ENCODE measurements at regions not wholly inside any gene's neighbourhood (a gene's known extent, or its start where the extent isn't known, plus 50 kb on each side); places are given as distances from the start of the nearest gene placed in this dataset.
"Not testable (repeated sequence)": the region's sequence is repeated elsewhere in the genome, so short reads cannot be mapped to it uniquely, and the experiment has no call there.

GRCh38 chr10:45118929-45119328 is 118.2 kb downstream of the ZNF22 start:
- DNase-seq (ENCODE audit: low read depth): no peak

- DNase-seq (ENCODE audit: low read depth): not testable (repeated sequence)
These were observed 121.6 kb downstream of the ZNF22 start for GRCh38 chr10:45122180-45122860.

- no peak for DNase-seq (ENCODE audit: low read depth)
These were observed 134.9 kb downstream of the ZNF22 start for GRCh38 chr10:45135443-45136198.

- no peak for DNase-seq (ENCODE audit: low read depth)
These were observed 135.5 kb downstream of the ZNF22 start for GRCh38 chr10:45136256-45136655.

- no peak for DNase-seq (ENCODE audit: low read depth)
These were observed 143.8 kb downstream of the ZNF22 start for GRCh38 chr10:45144326-45145070.

GRCh38 chr10:45145143-45145542 is 144.4 kb downstream of the ZNF22 start:
- not testable (repeated sequence) for DNase-seq (ENCODE audit: low read depth)

- no peak for DNase-seq (ENCODE audit: low read depth)
These were observed 146.3 kb downstream of the ZNF22 start for GRCh38 chr10:45147000-45147399.

- DNase-seq (ENCODE audit: low read depth): no peak
These were observed 150.3 kb downstream of the ZNF22 start for GRCh38 chr10:45150997-45151396.

GRCh38 chr10:45151467-45152214 is 150.9 kb downstream of the ZNF22 start:
- DNase-seq (ENCODE audit: low read depth): no peak

- no peak for DNase-seq (ENCODE audit: low read depth)
These were observed 152.0 kb downstream of the ZNF22 start for GRCh38 chr10:45152726-45153125.

- no peak for DNase-seq (ENCODE audit: low read depth)
These were observed 153.8 kb downstream of the ZNF22 start for GRCh38 chr10:45154502-45154901.

GRCh38 chr10:45155784-45156183 is 155.1 kb downstream of the ZNF22 start:
- no peak for DNase-seq (ENCODE audit: low read depth)

- peak; percentile 39 for DNase-seq (ENCODE audit: low read depth)
These were observed 155.1 kb downstream of the OR13A1 start for GRCh38 chr10:45160271-45160670.

- no peak for DNase-seq (ENCODE audit: low read depth)
These were observed 152.0 kb downstream of the OR13A1 start for GRCh38 chr10:45163315-45163975.

GRCh38 chr10:45175520-45176118 is 139.8 kb downstream of the OR13A1 start:
- DNase-seq (ENCODE audit: low read depth): not testable (repeated sequence)

- DNase-seq (ENCODE audit: low read depth): no peak
These were observed 135.7 kb downstream of the OR13A1 start for GRCh38 chr10:45179691-45180090.

- DNase-seq (ENCODE audit: low read depth): no peak
These were observed 134.9 kb downstream of the OR13A1 start for GRCh38 chr10:45180507-45180906.

- no peak for DNase-seq (ENCODE audit: low read depth)
These were observed 134.2 kb downstream of the OR13A1 start for GRCh38 chr10:45180946-45181875.

- no peak for DNase-seq (ENCODE audit: low read depth)
These were observed 132.2 kb downstream of the OR13A1 start for GRCh38 chr10:45183174-45183573.

Measured in RPMI7951 (cell line).